SK-N-SH treated with all-trans-retinoic acid at 6 μM for 48 hours (cell line): ENCODE measurements at regions not wholly inside any gene's neighbourhood (a gene's known extent, or its start where the extent isn't known, plus 50 kb on each side); places are given as distances from the start of the nearest gene placed in this dataset.

Source experiments
- ATAC-seq: fragments of 200-7000 bp; cut with Tn5 transposase; 3 replicates; pipeline ENCODE4 v1.9.1; 2020; ENCODE audit warnings: mild to moderate bottlenecking, moderate library complexity
- ARNTL ChIP-seq: fragments of 450-650 bp; formaldehyde crosslinking; IDR thresholded peaks from 2 replicates; pipeline ENCODE4 v1.5.0; 2020; ENCODE audit warnings: low read depth, mild to moderate bottlenecking, moderate library complexity, borderline replicate concordance
- BACH2 ChIP-seq: fragments of 250-450 bp; sonication (Bioruptor Pico); IDR thresholded peaks from 2 replicates; pipeline ENCODE4 v1.9.0; 2021; ENCODE audit warnings: mild to moderate bottlenecking, borderline replicate concordance
- CSRNP3 ChIP-seq: fragments of 250-450 bp; sonication (Bioruptor Pico); IDR thresholded peaks from 2 replicates; pipeline ENCODE4 v1.5.1; 2021; ENCODE audit warnings: mild to moderate bottlenecking, moderate library complexity
- ESRRG ChIP-seq: fragments of 250-450 bp; sonication (Bioruptor Pico); IDR thresholded peaks from 2 replicates; pipeline ENCODE4 v1.6.1; 2021; ENCODE audit warnings: mild to moderate bottlenecking
- GLIS3 ChIP-seq: fragments of 250-450 bp; sonication (Bioruptor Pico); IDR thresholded peaks from 2 replicates; pipeline ENCODE4 v1.5.0; 2020; ENCODE audit warnings: mild to moderate bottlenecking, moderate library complexity
- ISL1 ChIP-seq: fragments of 250-450 bp; sonication (Bioruptor Pico); IDR thresholded peaks from 2 replicates; pipeline ENCODE4 v2.1.2; 2022; ENCODE audit warnings: mild to moderate bottlenecking, moderate library complexity
- PPARA ChIP-seq: fragments of 250-450 bp; sonication (Bioruptor Pico); IDR thresholded peaks from 2 replicates; pipeline ENCODE4 v1.5.0; 2020; ENCODE audit warnings: mild to moderate bottlenecking, borderline replicate concordance
- RARB ChIP-seq: fragments of 250-450 bp; sonication (Bioruptor Pico); IDR thresholded peaks from 2 replicates; pipeline ENCODE4 v1.8.0; 2021; ENCODE audit warnings: mild to moderate bottlenecking, moderate library complexity
- SNAI2 ChIP-seq: fragments of 250-450 bp; sonication (Bioruptor Pico); IDR thresholded peaks from 2 replicates; pipeline ENCODE4 v1.5.0; 2020; ENCODE audit warnings: mild to moderate bottlenecking, moderate library complexity
- TCF4 ChIP-seq: fragments of 250-450 bp; sonication (Bioruptor Pico); IDR thresholded peaks from 2 replicates; pipeline ENCODE4 v1.8.0; 2021; ENCODE audit warnings: mild to moderate bottlenecking, moderate library complexity, borderline replicate concordance
- TOX ChIP-seq: fragments of 250-450 bp; sonication (Bioruptor Pico); IDR thresholded peaks from 2 replicates; pipeline ENCODE4 v1.8.0; 2021; ENCODE audit warnings: mild to moderate bottlenecking, moderate library complexity, borderline replicate concordance
- TSHZ2 ChIP-seq: fragments of 250-450 bp; sonication (Bioruptor Pico); IDR thresholded peaks from 2 replicates; pipeline ENCODE4 v1.5.0; 2020; ENCODE audit warnings: mild to moderate bottlenecking, moderate library complexity
- ZC3H10 ChIP-seq: fragments of 250-450 bp; sonication (Bioruptor Pico); IDR thresholded peaks from 2 replicates; pipeline ENCODE4 v1.5.1; 2021; ENCODE audit warnings: mild to moderate bottlenecking, moderate library complexity
- ZFP3 ChIP-seq: fragments of 250-450 bp; sonication (Bioruptor Pico); IDR thresholded peaks from 2 replicates; pipeline ENCODE4 v1.5.0; 2020; ENCODE audit warnings: mild to moderate bottlenecking, moderate library complexity
- ZFP30 ChIP-seq: fragments of 450-650 bp; formaldehyde crosslinking; IDR thresholded peaks from 2 replicates; pipeline ENCODE4 v1.5.0; 2022; ENCODE audit warnings: mild to moderate bottlenecking, moderate library complexity
- ZNF565 ChIP-seq: fragments of 450-650 bp; formaldehyde crosslinking; conservative IDR thresholded peaks from 2 replicates; pipeline ENCODE4 v1.5.0; 2020; ENCODE audit warnings: low read depth, mild to moderate bottlenecking, moderate library complexity
- ZNF70 ChIP-seq: fragments of 450-650 bp; formaldehyde crosslinking; IDR thresholded peaks from 2 replicates; pipeline ENCODE4 v1.5.0; 2020; ENCODE audit warnings: mild to moderate bottlenecking, moderate library complexity
- ZNF8 ChIP-seq: fragments of 450-650 bp; formaldehyde crosslinking; IDR thresholded peaks from 2 replicates; pipeline ENCODE4 v1.5.0; 2020; ENCODE audit warnings: mild to moderate bottlenecking, moderate library complexity
- TF ChIP-seq, protein P1 (sequence below): fragments of 250-450 bp; sonication (Bioruptor Pico); IDR thresholded peaks from 2 replicates; pipeline ENCODE4 v1.5.1; 2020; ENCODE audit warnings: low read depth, mild to moderate bottlenecking, moderate library complexity
- TF ChIP-seq, protein P2 (sequence below): fragments of 250-450 bp; sonication (Bioruptor Pico); IDR thresholded peaks from 2 replicates; pipeline ENCODE4 v1.8.0; 2020; ENCODE audit warnings: mild to moderate bottlenecking, moderate library complexity, borderline replicate concordance
- TF ChIP-seq, protein P3 (sequence below): fragments of 250-450 bp; sonication (Bioruptor Pico); IDR thresholded peaks from 2 replicates; pipeline ENCODE4 v1.8.0; 2021; ENCODE audit warnings: low read depth, mild to moderate bottlenecking, moderate library complexity, borderline replicate concordance

DNA sequence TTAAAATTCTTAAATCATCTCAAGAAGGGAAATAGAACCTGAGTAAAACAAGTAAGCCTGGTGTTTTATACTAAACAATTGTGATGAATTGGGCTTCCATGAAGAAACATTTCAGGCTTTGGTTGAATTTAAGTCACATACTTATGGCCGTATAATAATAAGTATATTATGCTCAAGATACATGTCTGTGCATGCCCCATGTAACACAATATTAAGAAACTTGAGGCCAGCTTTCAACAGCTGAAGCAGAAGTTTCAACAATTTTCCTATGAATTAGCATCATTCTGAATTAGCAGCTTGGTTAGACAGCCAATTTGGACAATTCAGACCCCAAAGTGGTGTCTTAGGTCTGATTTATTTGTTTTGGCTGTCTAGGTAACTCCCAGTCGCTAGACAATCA, 243.7 kb downstream of the MYLK4 start (continued):
- TF ChIP-seq ARNTL (CRISPR knock-in tag), result no peak

GRCh38 chr6:2505624-2506023, 245.1 kb downstream of the MYLK4 start:
- ATAC-seq, result no peak
- TF ChIP-seq, protein P1, sequence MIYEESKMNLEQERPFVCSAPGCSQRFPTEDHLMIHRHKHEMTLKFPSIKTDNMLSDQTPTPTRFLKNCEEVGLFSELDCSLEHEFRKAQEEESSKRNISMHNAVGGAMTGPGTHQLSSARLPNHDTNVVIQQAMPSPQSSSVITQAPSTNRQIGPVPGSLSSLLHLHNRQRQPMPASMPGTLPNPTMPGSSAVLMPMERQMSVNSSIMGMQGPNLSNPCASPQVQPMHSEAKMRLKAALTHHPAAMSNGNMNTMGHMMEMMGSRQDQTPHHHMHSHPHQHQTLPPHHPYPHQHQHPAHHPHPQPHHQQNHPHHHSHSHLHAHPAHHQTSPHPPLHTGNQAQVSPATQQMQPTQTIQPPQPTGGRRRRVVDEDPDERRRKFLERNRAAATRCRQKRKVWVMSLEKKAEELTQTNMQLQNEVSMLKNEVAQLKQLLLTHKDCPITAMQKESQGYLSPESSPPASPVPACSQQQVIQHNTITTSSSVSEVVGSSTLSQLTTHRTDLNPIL, result no peak
- TF ChIP-seq ESRRG (no peak), ZNF8 (no peak), TCF4 (CRISPR knock-in tag) (no peak), ZNF565 (CRISPR knock-in tag) (no peak), BACH2 (no peak), ISL1 (CRISPR knock-in tag) (no peak), TSHZ2 (CRISPR knock-in tag) (no peak), ZFP3 (CRISPR knock-in tag) (no peak), CSRNP3 (CRISPR knock-in tag) (no peak), SNAI2 (CRISPR knock-in tag) (no peak), PPARA (CRISPR knock-in tag) (no peak), ZFP30 (CRISPR knock-in tag) (no peak), ZNF70 (no peak), TOX (CRISPR knock-in tag) (no peak), ZC3H10 (CRISPR knock-in tag) (no peak), RARB (no peak), ARNTL (CRISPR knock-in tag) (no peak)
- TF ChIP-seq, protein P2, sequence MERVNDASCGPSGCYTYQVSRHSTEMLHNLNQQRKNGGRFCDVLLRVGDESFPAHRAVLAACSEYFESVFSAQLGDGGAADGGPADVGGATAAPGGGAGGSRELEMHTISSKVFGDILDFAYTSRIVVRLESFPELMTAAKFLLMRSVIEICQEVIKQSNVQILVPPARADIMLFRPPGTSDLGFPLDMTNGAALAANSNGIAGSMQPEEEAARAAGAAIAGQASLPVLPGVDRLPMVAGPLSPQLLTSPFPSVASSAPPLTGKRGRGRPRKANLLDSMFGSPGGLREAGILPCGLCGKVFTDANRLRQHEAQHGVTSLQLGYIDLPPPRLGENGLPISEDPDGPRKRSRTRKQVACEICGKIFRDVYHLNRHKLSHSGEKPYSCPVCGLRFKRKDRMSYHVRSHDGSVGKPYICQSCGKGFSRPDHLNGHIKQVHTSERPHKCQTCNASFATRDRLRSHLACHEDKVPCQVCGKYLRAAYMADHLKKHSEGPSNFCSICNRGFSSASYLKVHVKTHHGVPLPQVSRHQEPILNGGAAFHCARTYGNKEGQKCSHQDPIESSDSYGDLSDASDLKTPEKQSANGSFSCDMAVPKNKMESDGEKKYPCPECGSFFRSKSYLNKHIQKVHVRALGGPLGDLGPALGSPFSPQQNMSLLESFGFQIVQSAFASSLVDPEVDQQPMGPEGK (CRISPR knock-in tag), result no peak
- TF ChIP-seq, protein P3, sequence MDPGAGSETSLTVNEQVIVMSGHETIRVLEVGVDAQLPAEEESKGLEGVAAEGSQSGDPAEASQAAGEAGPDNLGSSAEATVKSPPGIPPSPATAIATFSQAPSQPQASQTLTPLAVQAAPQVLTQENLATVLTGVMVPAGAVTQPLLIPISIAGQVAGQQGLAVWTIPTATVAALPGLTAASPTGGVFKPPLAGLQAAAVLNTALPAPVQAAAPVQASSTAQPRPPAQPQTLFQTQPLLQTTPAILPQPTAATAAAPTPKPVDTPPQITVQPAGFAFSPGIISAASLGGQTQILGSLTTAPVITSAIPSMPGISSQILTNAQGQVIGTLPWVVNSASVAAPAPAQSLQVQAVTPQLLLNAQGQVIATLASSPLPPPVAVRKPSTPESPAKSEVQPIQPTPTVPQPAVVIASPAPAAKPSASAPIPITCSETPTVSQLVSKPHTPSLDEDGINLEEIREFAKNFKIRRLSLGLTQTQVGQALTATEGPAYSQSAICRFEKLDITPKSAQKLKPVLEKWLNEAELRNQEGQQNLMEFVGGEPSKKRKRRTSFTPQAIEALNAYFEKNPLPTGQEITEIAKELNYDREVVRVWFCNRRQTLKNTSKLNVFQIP (CRISPR knock-in tag), result no peak

- ATAC-seq, result no peak
- no peak for TF ChIP-seq CSRNP3 (CRISPR knock-in tag)
- no peak for TF ChIP-seq ZC3H10 (CRISPR knock-in tag)
- no peak for TF ChIP-seq GLIS3 (CRISPR knock-in tag)
Observed at GRCh38 chr6:2504495-2505064, 246.1 kb downstream of the MYLK4 start.
